Liver (tissue), 3 donors: ENCODE measurements at regions not wholly inside any gene's neighbourhood (a gene's known extent, or its start where the extent isn't known, plus 50 kb on each side); places are given as distances from the start of the nearest gene placed in this dataset.

ENCODE experiments used
- GABPA ChIP-seq, 2 donors: IDR thresholded peaks in 1 of 2; conservative IDR thresholded peaks in 1 of 2; 2 replicates each; pipeline ENCODE4 v1.6.1; 2016; ENCODE audit warnings: antibody characterized with exemption in 2 of 2, mild to moderate bottlenecking in 1 of 2, moderate library complexity in 1 of 2
- HNF4A ChIP-seq, 2 donors: conservative IDR thresholded peaks; 2 replicates each; pipeline ENCODE4 v1.6.1; 2016; ENCODE audit warnings: antibody characterized with exemption in 2 of 2, mild to moderate bottlenecking in 2 of 2
- SP1 ChIP-seq: IDR thresholded peaks from 2 replicates; pipeline ENCODE4 v1.6.1; 2018; ENCODE audit warnings: antibody characterized with exemption, mild to moderate bottlenecking
- TAF1 ChIP-seq: conservative IDR thresholded peaks from 2 replicates; pipeline ENCODE4 v1.6.1; 2016; ENCODE audit warnings: antibody characterized with exemption, mild to moderate bottlenecking
- TF ChIP-seq, protein P1 (sequence below): IDR thresholded peaks from 2 replicates; pipeline ENCODE4 v1.6.1; 2016; ENCODE audit warnings: antibody characterized with exemption
- TF ChIP-seq, protein P2 (sequence below): fragments of 150-350 bp; IDR thresholded peaks from 2 replicates; pipeline ENCODE4 v1.5.1; 2017; ENCODE audit warnings: improper control_type of control experiment, low read depth, low read length; ENCODE audit not compliant: missing input control
- TF ChIP-seq, protein P3 (sequence below): IDR thresholded peaks from 2 replicates; pipeline ENCODE4 v1.6.1; 2016; ENCODE audit warnings: antibody characterized with exemption, mild to moderate bottlenecking
- TF ChIP-seq, protein P4 (sequence below): IDR thresholded peaks from 2 replicates; pipeline ENCODE4 v1.6.1; 2016; ENCODE audit warnings: antibody characterized with exemption
- donor health status: healthy.
- donor health status: healthy.

DNA sequence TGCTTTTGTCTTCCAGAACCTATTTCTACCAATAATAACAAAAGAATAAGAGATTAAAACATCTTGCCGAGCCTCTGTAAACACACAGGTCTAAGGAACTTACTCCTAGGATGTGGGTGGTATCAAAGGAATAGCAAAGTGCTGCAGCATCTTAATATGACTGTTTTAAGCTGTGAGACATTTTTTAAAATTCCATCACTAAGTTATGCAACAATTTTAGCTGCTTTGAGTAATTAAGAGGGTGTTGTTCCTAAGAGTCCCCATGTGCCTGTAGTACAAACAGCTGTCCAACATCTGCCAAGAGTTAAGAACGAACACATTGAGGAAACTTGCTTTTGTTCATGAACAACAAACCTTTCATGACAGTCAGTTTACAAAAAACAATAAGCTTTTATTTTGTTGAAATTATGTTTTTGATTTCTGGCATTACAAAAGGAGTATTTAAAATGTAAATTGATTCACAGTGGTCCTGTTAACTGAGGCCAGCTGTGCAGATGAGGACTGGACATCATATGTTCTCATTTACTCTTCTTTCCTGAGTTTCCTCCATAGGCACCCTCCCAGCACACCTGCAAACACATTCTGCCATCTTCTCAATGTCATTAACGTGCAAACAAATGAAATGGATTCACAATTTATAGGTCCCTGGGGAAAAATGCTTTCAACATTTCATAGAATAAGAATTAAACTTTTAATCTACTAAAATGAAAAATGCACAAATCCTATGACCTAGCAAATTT, 337.3 kb upstream of the ARHGEF26 start:
- TF ChIP-seq, protein P1, sequence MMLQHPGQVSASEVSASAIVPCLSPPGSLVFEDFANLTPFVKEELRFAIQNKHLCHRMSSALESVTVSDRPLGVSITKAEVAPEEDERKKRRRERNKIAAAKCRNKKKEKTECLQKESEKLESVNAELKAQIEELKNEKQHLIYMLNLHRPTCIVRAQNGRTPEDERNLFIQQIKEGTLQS, result no peak
- no peak for TF ChIP-seq SP1
- TF ChIP-seq, protein P2, sequence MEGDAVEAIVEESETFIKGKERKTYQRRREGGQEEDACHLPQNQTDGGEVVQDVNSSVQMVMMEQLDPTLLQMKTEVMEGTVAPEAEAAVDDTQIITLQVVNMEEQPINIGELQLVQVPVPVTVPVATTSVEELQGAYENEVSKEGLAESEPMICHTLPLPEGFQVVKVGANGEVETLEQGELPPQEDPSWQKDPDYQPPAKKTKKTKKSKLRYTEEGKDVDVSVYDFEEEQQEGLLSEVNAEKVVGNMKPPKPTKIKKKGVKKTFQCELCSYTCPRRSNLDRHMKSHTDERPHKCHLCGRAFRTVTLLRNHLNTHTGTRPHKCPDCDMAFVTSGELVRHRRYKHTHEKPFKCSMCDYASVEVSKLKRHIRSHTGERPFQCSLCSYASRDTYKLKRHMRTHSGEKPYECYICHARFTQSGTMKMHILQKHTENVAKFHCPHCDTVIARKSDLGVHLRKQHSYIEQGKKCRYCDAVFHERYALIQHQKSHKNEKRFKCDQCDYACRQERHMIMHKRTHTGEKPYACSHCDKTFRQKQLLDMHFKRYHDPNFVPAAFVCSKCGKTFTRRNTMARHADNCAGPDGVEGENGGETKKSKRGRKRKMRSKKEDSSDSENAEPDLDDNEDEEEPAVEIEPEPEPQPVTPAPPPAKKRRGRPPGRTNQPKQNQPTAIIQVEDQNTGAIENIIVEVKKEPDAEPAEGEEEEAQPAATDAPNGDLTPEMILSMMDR, result no peak
- no peak for TF ChIP-seq TAF1
- TF ChIP-seq, protein P3, sequence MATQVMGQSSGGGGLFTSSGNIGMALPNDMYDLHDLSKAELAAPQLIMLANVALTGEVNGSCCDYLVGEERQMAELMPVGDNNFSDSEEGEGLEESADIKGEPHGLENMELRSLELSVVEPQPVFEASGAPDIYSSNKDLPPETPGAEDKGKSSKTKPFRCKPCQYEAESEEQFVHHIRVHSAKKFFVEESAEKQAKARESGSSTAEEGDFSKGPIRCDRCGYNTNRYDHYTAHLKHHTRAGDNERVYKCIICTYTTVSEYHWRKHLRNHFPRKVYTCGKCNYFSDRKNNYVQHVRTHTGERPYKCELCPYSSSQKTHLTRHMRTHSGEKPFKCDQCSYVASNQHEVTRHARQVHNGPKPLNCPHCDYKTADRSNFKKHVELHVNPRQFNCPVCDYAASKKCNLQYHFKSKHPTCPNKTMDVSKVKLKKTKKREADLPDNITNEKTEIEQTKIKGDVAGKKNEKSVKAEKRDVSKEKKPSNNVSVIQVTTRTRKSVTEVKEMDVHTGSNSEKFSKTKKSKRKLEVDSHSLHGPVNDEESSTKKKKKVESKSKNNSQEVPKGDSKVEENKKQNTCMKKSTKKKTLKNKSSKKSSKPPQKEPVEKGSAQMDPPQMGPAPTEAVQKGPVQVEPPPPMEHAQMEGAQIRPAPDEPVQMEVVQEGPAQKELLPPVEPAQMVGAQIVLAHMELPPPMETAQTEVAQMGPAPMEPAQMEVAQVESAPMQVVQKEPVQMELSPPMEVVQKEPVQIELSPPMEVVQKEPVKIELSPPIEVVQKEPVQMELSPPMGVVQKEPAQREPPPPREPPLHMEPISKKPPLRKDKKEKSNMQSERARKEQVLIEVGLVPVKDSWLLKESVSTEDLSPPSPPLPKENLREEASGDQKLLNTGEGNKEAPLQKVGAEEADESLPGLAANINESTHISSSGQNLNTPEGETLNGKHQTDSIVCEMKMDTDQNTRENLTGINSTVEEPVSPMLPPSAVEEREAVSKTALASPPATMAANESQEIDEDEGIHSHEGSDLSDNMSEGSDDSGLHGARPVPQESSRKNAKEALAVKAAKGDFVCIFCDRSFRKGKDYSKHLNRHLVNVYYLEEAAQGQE, result no peak
- TF ChIP-seq, protein P4, sequence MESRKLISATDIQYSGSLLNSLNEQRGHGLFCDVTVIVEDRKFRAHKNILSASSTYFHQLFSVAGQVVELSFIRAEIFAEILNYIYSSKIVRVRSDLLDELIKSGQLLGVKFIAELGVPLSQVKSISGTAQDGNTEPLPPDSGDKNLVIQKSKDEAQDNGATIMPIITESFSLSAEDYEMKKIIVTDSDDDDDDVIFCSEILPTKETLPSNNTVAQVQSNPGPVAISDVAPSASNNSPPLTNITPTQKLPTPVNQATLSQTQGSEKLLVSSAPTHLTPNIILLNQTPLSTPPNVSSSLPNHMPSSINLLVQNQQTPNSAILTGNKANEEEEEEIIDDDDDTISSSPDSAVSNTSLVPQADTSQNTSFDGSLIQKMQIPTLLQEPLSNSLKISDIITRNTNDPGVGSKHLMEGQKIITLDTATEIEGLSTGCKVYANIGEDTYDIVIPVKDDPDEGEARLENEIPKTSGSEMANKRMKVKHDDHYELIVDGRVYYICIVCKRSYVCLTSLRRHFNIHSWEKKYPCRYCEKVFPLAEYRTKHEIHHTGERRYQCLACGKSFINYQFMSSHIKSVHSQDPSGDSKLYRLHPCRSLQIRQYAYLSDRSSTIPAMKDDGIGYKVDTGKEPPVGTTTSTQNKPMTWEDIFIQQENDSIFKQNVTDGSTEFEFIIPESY, result no peak
- TF ChIP-seq GABPA (IDR thresholded peaks at IDR 0.05 in 1 of 2, conservative IDR thresholded peaks at IDR 0.05 in 1 of 2), result no peak
- TF ChIP-seq HNF4A (conservative IDR thresholded peaks at IDR 0.05), result no peak
